ENCODE measurements at regions not wholly inside any gene's neighbourhood (a gene's known extent, or its start where the extent isn't known, plus 50 kb on each side); places are given as distances from the start of the nearest gene placed in this dataset.

DNA sequence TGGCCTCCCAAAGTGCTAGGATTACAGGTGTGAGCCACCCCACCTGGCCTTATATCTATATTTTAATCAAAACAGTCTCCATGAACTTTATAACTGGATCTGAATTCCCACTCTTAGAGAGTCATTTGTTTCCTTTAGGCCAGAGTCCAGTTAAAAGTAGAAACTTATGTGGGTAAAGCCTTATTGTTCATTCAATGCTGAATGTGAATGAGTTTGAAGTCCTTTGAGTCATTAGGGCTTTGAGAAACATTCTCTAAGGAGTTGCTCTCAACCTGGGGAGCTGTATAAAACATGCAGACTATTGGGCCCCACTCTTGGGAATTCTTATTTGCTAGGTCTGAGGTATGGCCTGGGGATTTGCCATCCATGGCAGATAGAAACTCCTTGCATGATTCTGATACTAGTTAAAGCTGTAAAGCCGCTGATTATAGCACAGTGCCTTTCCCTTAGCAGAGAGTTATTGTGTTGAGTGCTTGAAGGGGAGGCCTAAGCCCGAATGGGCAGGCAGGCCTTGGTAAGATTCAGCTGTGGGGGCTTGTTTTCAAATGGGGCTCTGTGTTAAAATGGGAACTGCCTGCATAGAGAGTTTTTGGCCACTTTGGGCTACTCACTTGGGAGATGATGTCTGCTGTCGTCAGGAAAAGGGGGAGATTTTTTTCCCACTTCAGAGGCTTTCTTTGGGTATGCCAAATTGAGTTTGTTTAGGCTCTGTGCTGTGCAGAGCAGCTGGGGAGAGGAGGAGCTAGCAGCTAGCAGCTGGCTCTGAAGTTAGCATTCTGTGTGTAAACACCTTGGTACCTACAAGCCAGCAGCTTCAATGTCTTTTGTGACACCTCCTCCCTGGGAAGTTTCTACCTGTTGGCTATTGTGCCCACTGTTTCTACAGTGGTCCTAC is 117.5 kb downstream of the DACT1 start:
- Mint-ChIP-seq H3K27ac (no peak overlapping the region), H3K36me3 (no peaks in the 10 kb centered on the region), H3K9me3 (no peaks in the 10 kb centered on the region), H3K4me1 (no peaks in the 10 kb centered on the region), H3K27me3 (no peaks in the 10 kb centered on the region), H3K4me3 (no peak overlapping the region)
- H3K4me1 ChIP-seq (ENCODE audit: insufficient read depth, low read length): no peaks in the 10 kb centered on the region
- H3K9me3 ChIP-seq (ENCODE audit: control insufficient read depth in 1 of 2, low read length in 2 of 2): no peaks in the 10 kb centered on the region
- no peak for DNase-seq
- no peaks in the 10 kb centered on the region for H3K36me3 ChIP-seq (ENCODE audit: insufficient read depth, low read length)
- POLR2A ChIA-PET (ENCODE audit: partially characterized antibody): no interaction called here
- intact Hi-C loops (cut with micrococcal nuclease): no loop called here
- no peak overlapping the region for H3K27ac ChIP-seq (ENCODE audit: low read depth, low read length)
- no peaks in the 10 kb centered on the region for H3K27me3 ChIP-seq (ENCODE audit: insufficient read depth, low read length)
- CTCF ChIA-PET (ENCODE audit: partially characterized antibody): no interaction called here
- no peak overlapping the region for H3K4me3 ChIP-seq (ENCODE audit: low read length in 2 of 2)

DNA sequence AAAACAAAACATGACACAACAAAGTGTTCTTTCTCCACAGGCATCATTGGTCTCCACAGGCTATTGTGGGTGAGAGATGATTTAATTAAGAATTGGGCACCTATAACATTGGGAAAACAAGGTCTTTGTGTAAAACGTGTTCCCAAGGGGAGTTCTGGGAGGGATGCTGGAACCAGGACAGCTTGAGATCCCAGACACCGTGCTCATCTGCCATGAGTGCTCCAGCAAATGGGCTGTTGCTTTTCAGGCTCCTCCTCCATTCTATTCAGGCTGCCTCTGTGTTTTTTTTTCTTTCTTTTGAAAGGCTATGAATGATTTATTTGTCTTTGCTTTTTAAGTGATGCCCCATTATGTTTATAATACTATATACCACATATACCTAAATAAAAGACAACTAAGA is 122.4 kb downstream of the DACT1 start:
- Histone ChIP-seq H3K4me3 (ENCODE audit: low read length in 2 of 2) (no peak overlapping the region), H3K9me3 (ENCODE audit: control insufficient read depth in 1 of 2, low read length in 2 of 2) (no peaks in the 10 kb centered on the region), H3K4me1 (ENCODE audit: insufficient read depth, low read length) (no peaks in the 10 kb centered on the region), H3K27ac (ENCODE audit: low read depth, low read length) (no peak overlapping the region), H3K27me3 (ENCODE audit: insufficient read depth, low read length) (no peaks in the 10 kb centered on the region), H3K36me3 (ENCODE audit: insufficient read depth, low read length) (no peaks in the 10 kb centered on the region)
- Mint-ChIP-seq H3K4me1 (no peaks in the 10 kb centered on the region), H3K4me3 (no peak overlapping the region), H3K9me3 (no peaks in the 10 kb centered on the region), H3K36me3 (no peaks in the 10 kb centered on the region), H3K27ac (no peak overlapping the region), H3K27me3 (peaks cover 0 to 1% of the 10 kb centered on the region in 2 donors)
- no peak for DNase-seq
- ChIA-PET POLR2A (ENCODE audit: partially characterized antibody) (no interaction called here), CTCF (ENCODE audit: partially characterized antibody) (no interaction called here)
- intact Hi-C loops (cut with micrococcal nuclease): no loop called here

DNA sequence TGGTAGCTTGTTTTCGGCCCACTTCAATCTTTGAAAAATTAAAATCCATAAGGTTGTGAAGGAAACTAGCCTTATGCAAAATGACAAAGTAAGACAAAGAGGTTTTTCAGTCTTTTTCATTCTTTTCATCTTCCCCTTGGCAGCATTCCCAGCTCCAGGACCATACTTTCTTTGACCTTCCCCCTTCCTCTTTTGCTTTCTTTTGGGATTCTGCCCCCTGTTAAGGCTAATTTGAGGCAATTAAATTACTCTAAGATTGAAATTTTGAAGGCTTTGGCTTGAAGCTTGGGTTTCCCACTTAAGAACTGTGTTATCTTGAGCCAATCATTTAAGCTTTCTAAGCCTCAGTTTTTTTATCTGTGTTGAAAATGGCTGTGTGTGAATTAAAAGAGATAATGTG is 124.9 kb downstream of the DACT1 start:
- no peak overlapping the region for H3K4me3 ChIP-seq (ENCODE audit: low read length in 2 of 2)
- no peaks in the 10 kb centered on the region for H3K4me1 Mint-ChIP-seq
- no peaks in the 10 kb centered on the region for H3K27me3 ChIP-seq (ENCODE audit: insufficient read depth, low read length)
- no peaks in the 10 kb centered on the region for H3K36me3 ChIP-seq (ENCODE audit: insufficient read depth, low read length)
- no peak for DNase-seq
- intact Hi-C loops (cut with micrococcal nuclease): no loop called here
- ChIA-PET CTCF (ENCODE audit: partially characterized antibody) (no interaction called here), POLR2A (ENCODE audit: partially characterized antibody) (no interaction called here)
- H3K4me1 ChIP-seq (ENCODE audit: insufficient read depth, low read length): no peaks in the 10 kb centered on the region
- H3K27ac ChIP-seq (ENCODE audit: low read depth, low read length): no peak overlapping the region
- no peaks in the 10 kb centered on the region for H3K9me3 ChIP-seq (ENCODE audit: control insufficient read depth in 1 of 2, low read length in 2 of 2)
- no peaks in the 10 kb centered on the region for H3K9me3 Mint-ChIP-seq
- H3K27ac Mint-ChIP-seq: no peak overlapping the region
- H3K27me3 Mint-ChIP-seq: peaks cover 0 to 1% of the 10 kb centered on the region in 2 donors
- no peaks in the 10 kb centered on the region for H3K36me3 Mint-ChIP-seq
- no peak overlapping the region for H3K4me3 Mint-ChIP-seq

DNA sequence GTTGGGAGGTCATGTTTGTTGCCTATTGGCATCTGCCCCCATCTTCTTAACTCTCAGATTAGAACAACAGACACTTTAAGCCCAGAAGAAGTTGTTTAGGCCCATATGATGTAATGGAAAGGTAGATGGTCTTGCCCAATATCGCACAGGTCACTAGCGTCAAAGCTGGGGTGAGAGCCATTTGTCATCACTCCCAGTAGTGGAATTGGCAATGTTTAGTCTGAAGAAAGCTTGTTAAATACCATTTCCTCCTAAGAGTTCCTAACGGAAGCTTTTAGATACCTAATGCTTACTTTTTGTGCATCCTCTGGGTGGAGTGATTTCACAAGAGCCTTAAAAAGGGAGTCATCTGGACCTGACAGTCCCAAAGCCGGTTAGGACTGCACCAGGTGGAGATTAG is 125.4 kb downstream of the DACT1 start:
- H3K36me3 ChIP-seq (ENCODE audit: insufficient read depth, low read length): no peaks in the 10 kb centered on the region
- CTCF ChIA-PET (ENCODE audit: partially characterized antibody): no interaction called here
- intact Hi-C loops (cut with micrococcal nuclease): no loop called here
- H3K27me3 ChIP-seq (ENCODE audit: insufficient read depth, low read length): no peaks in the 10 kb centered on the region
- POLR2A ChIA-PET (ENCODE audit: partially characterized antibody): no interaction called here
- no peaks in the 10 kb centered on the region for H3K9me3 ChIP-seq (ENCODE audit: control insufficient read depth in 1 of 2, low read length in 2 of 2)
- no peak overlapping the region for H3K27ac Mint-ChIP-seq
- no peak for DNase-seq
- H3K4me1 ChIP-seq (ENCODE audit: insufficient read depth, low read length): no peaks in the 10 kb centered on the region
- H3K27me3 Mint-ChIP-seq: peaks cover 0 to 1% of the 10 kb centered on the region in 2 donors
- no peak overlapping the region for H3K4me3 ChIP-seq (ENCODE audit: low read length in 2 of 2)
- H3K4me3 Mint-ChIP-seq: no peak overlapping the region
- H3K4me1 Mint-ChIP-seq: no peaks in the 10 kb centered on the region
- no peaks in the 10 kb centered on the region for H3K36me3 Mint-ChIP-seq
- no peak overlapping the region for H3K27ac ChIP-seq (ENCODE audit: low read depth, low read length)
- no peaks in the 10 kb centered on the region for H3K9me3 Mint-ChIP-seq

DNA sequence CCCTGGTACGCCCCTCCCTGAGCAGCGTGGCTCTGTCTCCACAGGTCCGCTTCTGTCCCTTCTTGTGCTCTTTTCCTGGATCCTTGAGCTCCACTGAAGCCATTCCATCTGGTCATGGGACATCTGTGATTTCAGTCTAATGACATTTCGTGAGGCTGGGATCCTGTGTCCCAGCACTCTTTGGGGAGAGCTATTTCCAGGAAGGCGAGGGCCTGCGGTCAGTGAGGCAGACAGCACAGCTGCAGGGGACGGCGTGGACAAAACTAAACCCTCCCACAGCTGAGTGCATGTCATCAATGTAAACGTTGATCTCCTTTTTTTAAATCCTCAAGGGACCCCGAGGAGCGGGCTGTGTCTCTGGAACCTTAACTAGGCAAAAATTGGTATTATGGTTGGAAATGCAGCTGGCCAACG is 127.7 kb downstream of the DACT1 start:
- peaks cover 0 to 2% of the 10 kb centered on the region in 2 donors for H3K27me3 Mint-ChIP-seq
- H3K27ac ChIP-seq (ENCODE audit: low read depth, low read length): no peak overlapping the region
- H3K4me1 Mint-ChIP-seq: no peaks in the 10 kb centered on the region
- no peak for DNase-seq
- H3K9me3 ChIP-seq (ENCODE audit: control insufficient read depth in 1 of 2, low read length in 2 of 2): no peaks in the 10 kb centered on the region
- intact Hi-C loops (cut with micrococcal nuclease): no loop called here
- H3K36me3 Mint-ChIP-seq: no peaks in the 10 kb centered on the region
- H3K36me3 ChIP-seq (ENCODE audit: insufficient read depth, low read length): no peaks in the 10 kb centered on the region
- H3K9me3 Mint-ChIP-seq: no peaks in the 10 kb centered on the region
- ChIA-PET POLR2A (ENCODE audit: partially characterized antibody) (no interaction called here), CTCF (ENCODE audit: partially characterized antibody) (interaction anchor here (1.2 kb wide), 1 partner anchor 12 kb away, joined by 4 read pairs; no protein-coding TSS in a partner anchor)
- H3K4me1 ChIP-seq (ENCODE audit: insufficient read depth, low read length): no peaks in the 10 kb centered on the region
- no peak overlapping the region for H3K4me3 ChIP-seq (ENCODE audit: low read length in 2 of 2)
- no peak overlapping the region for H3K4me3 Mint-ChIP-seq
- H3K27me3 ChIP-seq (ENCODE audit: insufficient read depth, low read length): no peaks in the 10 kb centered on the region
- H3K27ac Mint-ChIP-seq: no peak overlapping the region

DNA sequence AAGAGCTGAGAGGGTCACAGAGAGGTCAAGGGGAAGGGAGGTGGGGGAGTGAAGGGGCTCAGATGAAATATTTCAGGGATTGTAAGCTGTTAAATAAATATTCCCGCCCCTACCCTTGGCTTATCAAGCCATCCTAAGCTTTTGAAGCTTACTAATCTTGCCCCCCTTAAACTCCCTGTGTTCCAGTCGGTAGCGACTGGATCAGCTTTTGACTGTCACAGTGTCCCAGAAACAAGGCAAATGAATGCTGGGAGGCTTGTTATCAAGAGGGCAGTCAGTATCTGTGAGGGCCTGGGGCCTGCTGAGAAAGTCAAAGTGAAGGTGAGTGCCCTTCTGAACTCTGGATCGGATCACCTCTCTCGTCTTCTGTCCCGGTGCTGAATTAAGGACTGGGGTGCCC is 128.1 kb downstream of the DACT1 start:
- Histone ChIP-seq H3K27ac (ENCODE audit: low read depth, low read length) (no peak overlapping the region), H3K9me3 (ENCODE audit: control insufficient read depth in 1 of 2, low read length in 2 of 2) (no peaks in the 10 kb centered on the region), H3K4me3 (ENCODE audit: low read length in 2 of 2) (no peak overlapping the region), H3K27me3 (ENCODE audit: insufficient read depth, low read length) (no peaks in the 10 kb centered on the region), H3K36me3 (ENCODE audit: insufficient read depth, low read length) (no peaks in the 10 kb centered on the region), H3K4me1 (ENCODE audit: insufficient read depth, low read length) (no peaks in the 10 kb centered on the region)
- no peak for DNase-seq
- ChIA-PET POLR2A (ENCODE audit: partially characterized antibody) (no interaction called here), CTCF (ENCODE audit: partially characterized antibody) (interaction anchor here (1.2 kb wide), 1 partner anchor 12 kb away, joined by 4 read pairs; no protein-coding TSS in a partner anchor)
- H3K27me3 Mint-ChIP-seq: peaks cover 0 to 2% of the 10 kb centered on the region in 2 donors
- intact Hi-C loops (cut with micrococcal nuclease): no loop called here
- no peak overlapping the region for H3K4me3 Mint-ChIP-seq
- no peaks in the 10 kb centered on the region for H3K4me1 Mint-ChIP-seq
- H3K9me3 Mint-ChIP-seq: no peaks in the 10 kb centered on the region
- H3K27ac Mint-ChIP-seq: no peak overlapping the region
- H3K36me3 Mint-ChIP-seq: no peaks in the 10 kb centered on the region

DNA sequence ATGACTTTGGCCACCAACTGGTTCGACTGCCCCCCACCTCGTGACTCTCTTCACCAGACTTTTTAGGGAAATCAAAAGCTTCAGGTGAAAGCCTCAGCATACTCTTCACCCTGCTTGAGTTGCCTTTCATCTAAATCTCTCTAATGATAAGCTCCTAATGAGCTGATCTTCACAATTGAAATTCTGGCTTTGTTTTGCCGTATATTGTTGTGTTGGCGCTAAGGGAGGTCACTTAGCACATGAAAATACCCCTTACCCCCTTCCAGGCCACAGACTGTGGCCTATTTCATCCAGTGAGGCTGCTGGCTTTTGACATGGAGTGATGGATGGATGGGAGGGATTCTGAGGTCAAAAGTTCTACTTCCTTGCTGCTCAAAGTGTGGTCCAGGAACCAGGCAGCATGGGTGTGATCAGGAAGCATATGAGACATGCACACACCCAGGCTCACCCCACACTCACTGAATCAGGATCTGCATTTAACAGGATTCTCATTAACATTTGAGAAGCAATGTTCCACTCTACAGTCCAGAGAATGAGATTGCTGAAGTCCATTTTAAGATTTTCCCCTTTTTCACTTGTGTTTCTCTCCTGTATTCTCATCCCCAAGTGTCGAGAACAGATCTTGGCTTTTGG is 131.4 kb downstream of the DACT1 start:
- ChIA-PET CTCF (ENCODE audit: partially characterized antibody) (interaction anchor here (0.8 to 1.2 kb wide), 2 partner anchors 16 to 128 kb away, joined by 3 read pairs; no protein-coding TSS in a partner anchor), POLR2A (ENCODE audit: partially characterized antibody) (no interaction called here)
- no peaks in the 10 kb centered on the region for H3K4me1 ChIP-seq (ENCODE audit: insufficient read depth, low read length)
- intact Hi-C loops (cut with micrococcal nuclease): no loop called here
- no peaks in the 10 kb centered on the region for H3K27me3 ChIP-seq (ENCODE audit: insufficient read depth, low read length)
- no peaks in the 10 kb centered on the region for H3K9me3 ChIP-seq (ENCODE audit: control insufficient read depth in 1 of 2, low read length in 2 of 2)
- no peak overlapping the region for H3K4me3 ChIP-seq (ENCODE audit: low read length in 2 of 2)
- Mint-ChIP-seq H3K36me3 (no peaks in the 10 kb centered on the region), H3K27me3 (peaks cover 2 to 4% of the 10 kb centered on the region in 2 donors), H3K9me3 (no peaks in the 10 kb centered on the region), H3K4me1 (no peaks in the 10 kb centered on the region), H3K27ac (no peak overlapping the region), H3K4me3 (no peak overlapping the region)
- DNase-seq: no peak
- H3K36me3 ChIP-seq (ENCODE audit: insufficient read depth, low read length): no peaks in the 10 kb centered on the region
- H3K27ac ChIP-seq (ENCODE audit: low read depth, low read length): no peak overlapping the region
